SU-DHL-6 (cell line): ENCODE measurements at regions not wholly inside any gene's neighbourhood (a gene's known extent, or its start where the extent isn't known, plus 50 kb on each side); places are given as distances from the start of the nearest gene placed in this dataset.

Source experiments
- CTCF ChIP-seq: fragments of 200-600 bp; sonication (generic); IDR thresholded peaks from one replicate; pipeline ENCODE4 v1.5.1; 2017; ENCODE audit warnings: antibody characterized with exemption, mild to moderate bottlenecking, low read length, moderate library complexity; ENCODE audit not compliant: insufficient read depth, poor library complexity, severe bottlenecking
- EZH2phosphoT487 ChIP-seq: fragments of 200-600 bp; sonication (generic), shearing (Covaris generic); conservative IDR thresholded peaks from 2 replicates; pipeline ENCODE4 v1.6.1; 2018; ENCODE audit warnings: mild to moderate bottlenecking, antibody characterized with exemption, low read length, moderate library complexity, mixed read lengths

- TF ChIP-seq CTCF (no peak), EZH2phosphoT487 (no peak)
Measured at GRCh38 chr6:113620386-113620785, 236.8 kb upstream of the MARCKS start.
